ENCODE measurements at regions not wholly inside any gene's neighbourhood (a gene's known extent, or its start where the extent isn't known, plus 50 kb on each side); places are given as distances from the start of the nearest gene placed in this dataset.
"Not testable (repeated sequence)": the region's sequence is repeated elsewhere in the genome, so short reads cannot be mapped to it uniquely, and the experiment has no call there.

- DNase-seq (ENCODE audit: low spot score): no peak
These were observed 172.6 kb upstream of the THSD7A start for GRCh38 chr7:12004581-12004980.

- no peak for DNase-seq (ENCODE audit: low spot score)
These were observed 175.6 kb upstream of the THSD7A start for GRCh38 chr7:12007576-12007975.

- DNase-seq (ENCODE audit: low spot score): no peak
These were observed 182.0 kb upstream of the THSD7A start for GRCh38 chr7:12013983-12014382.

GRCh38 chr7:12016439-12016838 is 184.4 kb upstream of the THSD7A start:
- no peak for DNase-seq (ENCODE audit: low spot score)

GRCh38 chr7:12017046-12017445 is 185.0 kb upstream of the THSD7A start:
- no peak for DNase-seq (ENCODE audit: low spot score)

GRCh38 chr7:12022011-12022410 is 189.1 kb upstream of the TMEM106B start:
- DNase-seq (ENCODE audit: low spot score): not testable (repeated sequence)

- no peak for DNase-seq (ENCODE audit: low spot score)
These were observed 185.8 kb upstream of the TMEM106B start for GRCh38 chr7:12025246-12025645.

- no peak for DNase-seq (ENCODE audit: low spot score)
These were observed 182.6 kb upstream of the TMEM106B start for GRCh38 chr7:12028508-12028907.

GRCh38 chr7:12030116-12030515 is 181.0 kb upstream of the TMEM106B start:
- DNase-seq (ENCODE audit: low spot score): no peak

- no peak for DNase-seq (ENCODE audit: low spot score)
These were observed 179.9 kb upstream of the TMEM106B start for GRCh38 chr7:12031186-12031585.

GRCh38 chr7:12031638-12032037 is 179.5 kb upstream of the TMEM106B start:
- peak; percentile 38 for DNase-seq (ENCODE audit: low spot score)

GRCh38 chr7:12032146-12032545 is 178.9 kb upstream of the TMEM106B start:
- no peak for DNase-seq (ENCODE audit: low spot score)

GRCh38 chr7:12043457-12043856 is 167.6 kb upstream of the TMEM106B start:
- peak; percentile 65 for DNase-seq (ENCODE audit: low spot score)

- DNase-seq (ENCODE audit: low spot score): no peak
These were observed 158.9 kb upstream of the TMEM106B start for GRCh38 chr7:12052211-12052610.

GRCh38 chr7:12053561-12053960 is 157.5 kb upstream of the TMEM106B start:
- DNase-seq (ENCODE audit: low spot score): no peak

GRCh38 chr7:12054830-12055229 is 156.3 kb upstream of the TMEM106B start:
- DNase-seq (ENCODE audit: low spot score): peak; percentile 18

GRCh38 chr7:12056381-12056780 is 154.7 kb upstream of the TMEM106B start:
- no peak for DNase-seq (ENCODE audit: low spot score)

GRCh38 chr7:12056977-12057376 is 154.1 kb upstream of the TMEM106B start:
- DNase-seq (ENCODE audit: low spot score): no peak

- DNase-seq (ENCODE audit: low spot score): no peak
These were observed 149.0 kb upstream of the TMEM106B start for GRCh38 chr7:12062062-12062461.

GRCh38 chr7:12064586-12065127 is 146.4 kb upstream of the TMEM106B start:
- no peak for DNase-seq (ENCODE audit: low spot score)

GRCh38 chr7:12066004-12066403 is 145.1 kb upstream of the TMEM106B start:
- no peak for DNase-seq (ENCODE audit: low spot score)

- DNase-seq (ENCODE audit: low spot score): peak; percentile 2
These were observed 144.6 kb upstream of the TMEM106B start for GRCh38 chr7:12066521-12066920.

GRCh38 chr7:12067156-12067831 is 143.8 kb upstream of the TMEM106B start:
- DNase-seq (ENCODE audit: low spot score): peak; percentile 38

GRCh38 chr7:12069757-12070156 is 141.3 kb upstream of the TMEM106B start:
- DNase-seq (ENCODE audit: low spot score): no peak

All from kidney capillary endothelial cell (primary cell).